MM.1S (cell line): ENCODE measurements at regions not wholly inside any gene's neighbourhood (a gene's known extent, or its start where the extent isn't known, plus 50 kb on each side); places are given as distances from the start of the nearest gene placed in this dataset.

Experiments
- EZH2 ChIP-seq: fragments of 300-600 bp; sonication (generic); optimal IDR thresholded peaks from 2 replicates; pipeline ENCODE3; 2017; ENCODE audit warnings: low read depth, mild to moderate bottlenecking, antibody characterized with exemption, low read length, mixed read lengths
- EZH2phosphoT487 ChIP-seq: fragments of 300-600 bp; sonication (generic); IDR thresholded peaks from 2 replicates; pipeline ENCODE4 v1.6.1; 2018; ENCODE audit warnings: antibody characterized with exemption, low read length
- TF ChIP-seq, protein P1 (sequence below): fragments of 300-600 bp; sonication (generic); IDR thresholded peaks from 2 replicates; pipeline ENCODE4 v1.5.1; 2016; ENCODE audit warnings: antibody characterized with exemption, low read length, mixed read lengths

DNA sequence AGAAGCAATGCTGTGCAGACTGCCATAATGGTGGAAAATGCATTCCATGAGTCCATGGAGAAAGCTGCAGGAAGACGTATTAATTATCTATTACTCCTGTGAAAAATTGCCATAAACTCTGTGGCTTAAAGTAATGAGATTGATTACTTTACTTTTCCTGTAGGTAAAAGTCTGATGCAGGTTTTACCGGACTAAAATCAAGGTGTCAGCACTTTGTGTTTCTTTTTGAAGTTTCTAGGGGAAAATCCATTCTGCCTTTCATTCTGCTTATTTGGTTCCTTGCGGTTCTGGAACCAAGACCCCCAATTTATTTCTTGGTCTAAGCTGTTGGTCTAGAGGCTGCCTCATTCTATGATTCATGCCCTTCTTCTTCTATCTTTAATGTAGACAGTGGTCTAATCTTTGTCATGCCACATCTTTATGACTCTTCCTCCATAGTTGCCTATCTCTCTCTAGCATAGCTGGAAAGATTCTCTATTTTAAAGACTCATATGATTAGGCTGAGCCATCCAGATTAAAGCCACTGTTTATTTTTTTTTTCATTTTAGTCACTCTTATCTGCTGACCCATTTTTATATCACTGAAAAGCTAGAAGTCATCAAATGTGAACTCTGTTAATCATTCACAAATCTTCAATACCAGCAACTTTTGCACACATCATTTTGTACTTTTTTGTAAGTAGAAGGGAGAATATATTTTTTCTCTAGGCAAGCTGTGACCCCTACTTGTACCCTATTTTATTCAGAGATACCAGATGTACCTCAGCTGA, 2056.4 kb downstream of the PCDH7 start:
- TF ChIP-seq, protein P1, sequence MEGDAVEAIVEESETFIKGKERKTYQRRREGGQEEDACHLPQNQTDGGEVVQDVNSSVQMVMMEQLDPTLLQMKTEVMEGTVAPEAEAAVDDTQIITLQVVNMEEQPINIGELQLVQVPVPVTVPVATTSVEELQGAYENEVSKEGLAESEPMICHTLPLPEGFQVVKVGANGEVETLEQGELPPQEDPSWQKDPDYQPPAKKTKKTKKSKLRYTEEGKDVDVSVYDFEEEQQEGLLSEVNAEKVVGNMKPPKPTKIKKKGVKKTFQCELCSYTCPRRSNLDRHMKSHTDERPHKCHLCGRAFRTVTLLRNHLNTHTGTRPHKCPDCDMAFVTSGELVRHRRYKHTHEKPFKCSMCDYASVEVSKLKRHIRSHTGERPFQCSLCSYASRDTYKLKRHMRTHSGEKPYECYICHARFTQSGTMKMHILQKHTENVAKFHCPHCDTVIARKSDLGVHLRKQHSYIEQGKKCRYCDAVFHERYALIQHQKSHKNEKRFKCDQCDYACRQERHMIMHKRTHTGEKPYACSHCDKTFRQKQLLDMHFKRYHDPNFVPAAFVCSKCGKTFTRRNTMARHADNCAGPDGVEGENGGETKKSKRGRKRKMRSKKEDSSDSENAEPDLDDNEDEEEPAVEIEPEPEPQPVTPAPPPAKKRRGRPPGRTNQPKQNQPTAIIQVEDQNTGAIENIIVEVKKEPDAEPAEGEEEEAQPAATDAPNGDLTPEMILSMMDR, result no peak
- no peak for TF ChIP-seq EZH2
- TF ChIP-seq EZH2phosphoT487, result no peak
